HG03354 (cell line): ENCODE measurements at regions not wholly inside any gene's neighbourhood (a gene's known extent, or its start where the extent isn't known, plus 50 kb on each side); places are given as distances from the start of the nearest gene placed in this dataset.

Experiments used
- ATAC-seq: cut with Tn5 transposase; IDR thresholded peaks from one replicate; pipeline ENCODE4 v1.9.1; 2021; ENCODE audit warnings: mild to moderate bottlenecking; ENCODE audit not compliant: unreplicated experiment, poor library complexity, severe bottlenecking

DNA sequence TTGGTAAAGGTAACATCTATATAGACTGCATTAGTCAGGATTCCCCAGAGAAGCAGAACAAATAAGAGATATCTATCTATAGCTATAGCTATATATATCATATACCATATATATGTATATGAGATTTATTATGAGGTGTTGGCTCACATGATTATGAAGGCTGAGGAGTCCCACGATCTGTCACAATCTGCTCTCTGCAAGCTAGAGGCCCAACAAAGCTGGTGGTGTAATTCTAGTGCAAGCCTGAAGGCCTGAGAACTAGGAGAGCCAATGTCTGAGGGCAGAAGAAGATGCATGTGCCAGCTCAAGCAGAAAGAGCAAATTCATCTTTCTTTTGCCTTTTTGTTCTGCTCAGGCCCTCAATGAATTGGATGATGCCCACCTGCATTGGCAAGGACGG lies 102.2 kb upstream of the PLPPR1 start:
- no peak for ATAC-seq

DNA sequence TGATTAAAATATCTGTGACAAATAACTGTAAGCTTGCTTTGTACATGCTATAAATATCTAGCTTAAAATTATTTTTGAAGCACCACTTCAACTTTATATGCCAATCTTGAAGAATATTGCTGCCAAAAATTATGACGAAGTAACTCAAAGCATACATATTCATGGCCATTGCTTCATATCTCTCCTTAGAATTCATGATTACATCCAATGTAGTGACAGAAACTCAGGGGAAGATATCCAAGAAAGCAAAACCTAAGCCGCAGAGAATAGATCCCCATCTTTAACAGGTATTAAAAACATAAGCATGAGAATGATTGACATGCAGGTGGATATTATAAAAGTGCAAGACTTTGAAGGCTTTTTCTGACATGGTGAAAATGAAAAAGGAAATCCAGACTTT lies 100.8 kb upstream of the PLPPR1 start:
- no peak for ATAC-seq

DNA sequence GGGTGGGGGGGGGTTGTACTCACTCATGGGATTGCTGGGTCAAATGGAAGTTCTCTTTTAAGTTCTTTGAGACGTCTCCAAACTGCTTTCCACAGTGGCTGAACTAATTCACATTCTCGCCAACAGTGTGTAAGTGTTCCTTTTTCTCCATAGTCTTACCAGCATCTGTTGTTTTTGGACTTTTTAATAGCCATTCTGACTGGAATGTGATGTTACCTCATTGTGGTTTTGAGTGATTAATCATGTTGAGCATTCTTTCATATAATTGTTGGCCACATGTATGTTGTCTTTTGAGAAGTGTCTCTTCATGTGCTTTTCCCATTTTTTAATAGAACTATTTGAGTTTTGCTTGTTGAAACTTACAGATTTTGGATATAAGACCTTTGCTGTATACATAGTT lies 94.9 kb upstream of the PLPPR1 start:
- no peak for ATAC-seq

DNA sequence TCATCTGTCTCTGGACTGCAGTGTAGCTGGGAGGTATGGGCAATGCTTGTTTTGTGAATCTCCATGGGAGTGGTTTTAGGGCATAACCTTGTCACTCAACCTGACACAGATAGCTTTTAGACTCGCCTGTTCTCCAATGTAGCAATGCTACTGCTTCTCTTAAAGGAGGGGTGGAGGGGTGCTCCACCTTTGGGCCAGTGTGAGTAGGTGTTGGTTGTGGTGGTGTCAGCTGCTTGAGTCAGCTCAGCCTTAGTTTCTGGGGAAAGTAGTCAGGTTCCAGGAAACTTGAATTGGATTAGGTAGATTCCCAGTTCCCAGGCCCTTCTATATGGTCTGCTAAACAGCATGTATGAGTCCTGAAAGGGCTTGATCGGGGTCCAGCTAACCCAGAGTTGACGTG lies 91.1 kb upstream of the PLPPR1 start:
- no peak for ATAC-seq

DNA sequence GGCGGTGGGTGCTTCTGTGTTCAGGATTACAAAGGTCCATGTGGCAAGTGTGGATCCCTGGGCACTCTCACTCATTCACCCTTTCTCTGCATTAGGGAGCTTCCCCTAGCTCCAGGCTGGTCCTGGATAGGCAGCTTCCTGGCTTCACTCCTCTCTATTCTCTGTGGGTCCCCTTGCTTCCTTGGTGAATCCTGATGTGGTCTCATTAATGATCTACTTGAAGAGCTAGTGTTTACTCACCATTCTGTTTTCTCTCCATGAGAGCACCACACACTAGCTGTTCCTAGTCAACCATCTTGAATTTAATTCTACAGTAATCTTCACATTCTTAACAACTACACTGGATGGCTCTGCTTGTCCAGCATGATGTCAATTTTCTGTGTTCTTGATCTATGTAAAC lies 90.0 kb upstream of the PLPPR1 start:
- ATAC-seq: no peak

DNA sequence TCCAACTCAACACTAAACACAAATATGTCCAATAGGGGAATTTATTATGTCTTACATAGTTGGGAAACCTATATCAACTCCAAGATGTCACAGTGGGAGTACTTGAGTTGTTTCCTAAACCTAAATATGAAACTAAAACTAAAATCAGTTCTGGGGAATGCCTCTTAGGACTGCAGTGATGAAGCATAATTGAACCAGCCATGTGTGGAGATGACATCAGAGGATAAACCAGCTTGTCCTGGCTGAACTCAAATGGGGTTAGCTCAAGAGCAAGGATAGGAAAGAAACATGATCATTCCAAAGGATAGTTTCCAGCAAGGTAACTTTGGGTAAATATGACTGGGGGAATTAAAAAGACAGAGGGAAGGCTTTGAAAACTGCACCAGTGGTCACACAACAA lies 88.9 kb upstream of the PLPPR1 start:
- no peak for ATAC-seq

DNA sequence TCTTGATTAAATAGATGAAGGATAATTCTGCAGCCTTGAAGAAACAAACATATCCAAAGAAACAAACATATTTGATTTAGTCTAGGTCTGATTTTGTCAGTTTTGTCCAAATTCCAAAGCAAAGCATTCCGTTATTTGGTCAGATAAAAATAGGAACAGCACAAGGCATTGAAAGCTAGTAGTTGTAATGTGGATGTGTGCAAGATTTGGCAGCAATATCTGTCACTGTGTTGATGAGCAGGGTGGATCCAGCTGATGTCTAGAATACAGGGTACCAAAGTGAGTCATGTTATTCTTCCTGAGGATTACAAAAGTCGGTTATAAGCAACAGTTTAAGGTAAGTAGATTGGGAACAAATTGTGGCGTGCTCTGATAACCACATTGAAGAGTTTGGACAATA lies 69.3 kb upstream of the PLPPR1 start:
- ATAC-seq: no peak
